Nephron progenitor cell (in vitro differentiated cells): ENCODE measurements at regions not wholly inside any gene's neighbourhood (a gene's known extent, or its start where the extent isn't known, plus 50 kb on each side); places are given as distances from the start of the nearest gene placed in this dataset.
"Not testable (repeated sequence)": the region's sequence is repeated elsewhere in the genome, so short reads cannot be mapped to it uniquely, and the experiment has no call there.

Experiments used
- DNase-seq: peaks from one replicate; pipeline ENCODE4 v3.0.0; 2021
- H3K27ac Mint-ChIP-seq: 2 replicates; pipeline ENCODE4 v1.8.0; 2021; ENCODE audit warnings: mild to moderate bottlenecking, moderate library complexity, mixed read lengths
- H3K27me3 Mint-ChIP-seq: 2 replicates; pipeline ENCODE4 v1.8.0; 2021; ENCODE audit warnings: mild to moderate bottlenecking, low read depth, mixed read lengths; ENCODE audit not compliant: poor library complexity
- H3K36me3 Mint-ChIP-seq: 2 replicates; pipeline ENCODE4 v1.8.0; 2021; ENCODE audit warnings: low read depth, mixed read lengths
- H3K4me1 Mint-ChIP-seq: 2 replicates; pipeline ENCODE4 v1.8.0; 2021; ENCODE audit warnings: mixed read lengths
- H3K4me3 Mint-ChIP-seq: 2 replicates; pipeline ENCODE4 v1.8.0; 2021; ENCODE audit warnings: mild to moderate bottlenecking, moderate library complexity, mixed read lengths
- H3K9me3 Mint-ChIP-seq: 2 replicates; pipeline ENCODE4 v1.8.0; 2021; ENCODE audit warnings: mild to moderate bottlenecking, moderate library complexity, mixed read lengths

GRCh38 chr5:71404936-71405335 lies 50.5 kb upstream of the BDP1 start:
- not testable (repeated sequence) for H3K4me1 Mint-ChIP-seq, H3K4me3 Mint-ChIP-seq, H3K9me3 Mint-ChIP-seq, H3K36me3 Mint-ChIP-seq, DNase-seq, H3K27ac Mint-ChIP-seq, H3K27me3 Mint-ChIP-seq
